ENCODE measurements at regions not wholly inside any gene's neighbourhood (a gene's known extent, or its start where the extent isn't known, plus 50 kb on each side); places are given as distances from the start of the nearest gene placed in this dataset.

DNA sequence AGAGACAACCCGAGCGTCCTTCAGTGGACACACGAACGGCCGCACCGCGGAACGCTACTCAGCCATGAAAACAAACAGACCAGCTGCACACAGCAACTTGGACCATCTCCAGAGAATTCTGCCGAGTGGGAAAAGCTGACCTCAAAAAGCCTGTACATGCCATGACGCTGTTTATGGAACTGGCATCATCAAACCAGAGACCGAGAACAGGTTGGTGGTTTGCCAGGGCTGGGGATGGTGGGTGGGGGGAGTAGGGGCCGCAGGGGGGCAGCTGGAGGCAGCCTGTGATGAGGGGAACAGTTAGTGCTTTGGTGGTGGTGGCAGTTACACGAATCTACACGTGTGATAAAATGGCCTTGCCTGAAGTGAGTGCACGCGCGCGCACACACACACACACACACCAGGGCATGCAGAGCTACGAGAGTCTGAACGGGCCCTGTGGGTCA is 169.8 kb downstream of the LAT start:
- TF ChIP-seq CTCF (IDR thresholded peaks at IDR 0.05 in 4 of 5, conservative IDR thresholded peaks at IDR 0.05 in 1 of 5): no peak
- no peak for TF ChIP-seq POLR2A (IDR thresholded peaks at IDR 0.05)

All from gastrocnemius medialis (tissue), 4 donors.